ENCODE measurements at regions not wholly inside any gene's neighbourhood (a gene's known extent, or its start where the extent isn't known, plus 50 kb on each side); places are given as distances from the start of the nearest gene placed in this dataset.

DNA sequence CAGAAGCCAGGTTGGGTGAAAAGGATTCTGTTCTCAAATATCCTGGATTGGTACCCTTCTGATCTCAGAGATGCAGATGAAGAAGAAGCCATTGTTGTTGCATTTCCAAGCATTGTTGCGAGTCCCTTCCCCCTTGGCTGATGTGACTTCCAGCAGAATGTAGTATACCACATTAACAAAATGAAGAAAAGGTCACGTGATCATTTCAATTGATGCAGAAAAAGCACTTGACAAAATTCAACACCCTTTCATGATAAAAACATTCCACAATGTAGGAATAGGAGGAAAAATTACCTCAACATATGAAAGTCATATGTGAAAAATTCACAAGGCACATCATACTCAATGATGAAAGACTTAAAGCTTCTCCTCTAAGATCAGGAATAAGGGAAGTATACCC lies 181.9 kb upstream of the PFN2 start:
- TF ChIP-seq CEBPB (IDR thresholded peaks at IDR 0.05; ENCODE audit: low read depth, low read length): no peak
- TF ChIP-seq, protein P1, sequence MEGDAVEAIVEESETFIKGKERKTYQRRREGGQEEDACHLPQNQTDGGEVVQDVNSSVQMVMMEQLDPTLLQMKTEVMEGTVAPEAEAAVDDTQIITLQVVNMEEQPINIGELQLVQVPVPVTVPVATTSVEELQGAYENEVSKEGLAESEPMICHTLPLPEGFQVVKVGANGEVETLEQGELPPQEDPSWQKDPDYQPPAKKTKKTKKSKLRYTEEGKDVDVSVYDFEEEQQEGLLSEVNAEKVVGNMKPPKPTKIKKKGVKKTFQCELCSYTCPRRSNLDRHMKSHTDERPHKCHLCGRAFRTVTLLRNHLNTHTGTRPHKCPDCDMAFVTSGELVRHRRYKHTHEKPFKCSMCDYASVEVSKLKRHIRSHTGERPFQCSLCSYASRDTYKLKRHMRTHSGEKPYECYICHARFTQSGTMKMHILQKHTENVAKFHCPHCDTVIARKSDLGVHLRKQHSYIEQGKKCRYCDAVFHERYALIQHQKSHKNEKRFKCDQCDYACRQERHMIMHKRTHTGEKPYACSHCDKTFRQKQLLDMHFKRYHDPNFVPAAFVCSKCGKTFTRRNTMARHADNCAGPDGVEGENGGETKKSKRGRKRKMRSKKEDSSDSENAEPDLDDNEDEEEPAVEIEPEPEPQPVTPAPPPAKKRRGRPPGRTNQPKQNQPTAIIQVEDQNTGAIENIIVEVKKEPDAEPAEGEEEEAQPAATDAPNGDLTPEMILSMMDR (conservative IDR thresholded peaks at IDR 0.05; ENCODE audit: low read depth, low read length): no peak
- TF ChIP-seq POLR2A (IDR thresholded peaks at IDR 0.05; ENCODE audit: low read depth, low read length): no peak
- no peak for TF ChIP-seq MXI1 (IDR thresholded peaks at IDR 0.05; ENCODE audit: borderline replicate concordance, low read depth, low read length)
- no peak for TF ChIP-seq MAZ (IDR thresholded peaks at IDR 0.05; ENCODE audit: borderline replicate concordance, low read depth, low read length)
- TF ChIP-seq RAD21 (IDR thresholded peaks at IDR 0.05; ENCODE audit: low read length): no peak

All from IMR-90 (cell line).